HepG2 (cell line): ENCODE measurements at regions not wholly inside any gene's neighbourhood (a gene's known extent, or its start where the extent isn't known, plus 50 kb on each side); places are given as distances from the start of the nearest gene placed in this dataset.

Source experiments
- ATAC-seq: fragments of 200-7000 bp; cut with Tn5 transposase; 3 replicates; pipeline ENCODE4 v1.9.1; 2020; ENCODE audit warnings: mild to moderate bottlenecking, moderate library complexity
- BruUV-seq: library from RNA; stranded (reverse); fragments of 400-500 nt; replicated peaks from 2 replicates; lab custom pipeline; 2021; lab: Mats Ljungman, UMichigan
- CTCF ChIA-PET: fragments of 300-600 bp; formaldehyde crosslinking; extraction: SDS; loops from one replicate; lab custom pipeline; 2021; ENCODE audit warnings: low total read pairs, inconsistent platforms, low intra/inter-chr PET ratio; lab: Yijun Ruan, JAX
- POLR2A ChIA-PET: fragments of 350-600 bp; sonication (Branson Sonifier 250); formaldehyde crosslinking; loops from one replicate; lab custom pipeline; 2020; ENCODE audit warnings: antibody characterized with exemption, inconsistent platforms; lab: Yijun Ruan, JAX
- DNase-seq: peaks from one replicate; pipeline ENCODE4 v3.0.0-alpha.2; 2015; ENCODE audit warnings: low spot score
- FAIRE-seq: peaks from 3 replicates; lab custom pipeline; 2011; peaks lifted over from hg19 to GRCh38; lab: Jason Lieb, UNC
- H2AFZ ChIP-seq: one replicate; pipeline ENCODE4 v1.6.1; 2011; ENCODE audit warnings: low read length, inconsistent platforms
- H3K27ac ChIP-seq: fragments of 300-600 bp; 3 replicates; pipeline ENCODE4 v1.8.0; 2011; ENCODE audit warnings: mixed run types, mild to moderate bottlenecking, mixed read lengths, low read length, inconsistent platforms; ENCODE audit not compliant: insufficient read depth; ENCODE audit errors: extremely low read length
- H3K27me3 ChIP-seq, 2 experiments: fragments of 200-600 bp in 1 of 2; 2 replicates in 1 of 2; 3 replicates in 1 of 2; pipeline versions ENCODE4 v1.6.0 to v1.8.0; 2011; ENCODE audit warnings: low read length in 2 of 2, mild to moderate bottlenecking in 2 of 2, moderate library complexity in 2 of 2, inconsistent platforms in 1 of 2; ENCODE audit not compliant: insufficient read depth in 2 of 2, control insufficient read depth in 1 of 2
- H3K36me3 ChIP-seq, 2 experiments: fragments of 200-600 bp in 1 of 2; replicated peaks in 1 of 2; 2 replicates in 1 of 2; 3 replicates in 1 of 2; pipeline versions ENCODE4 v1.5.1 to v1.8.0; 2011; ENCODE audit warnings: low read length in 2 of 2, inconsistent platforms in 1 of 2; ENCODE audit not compliant: insufficient read depth in 2 of 2, control insufficient read depth in 1 of 2
- H3K4me1 ChIP-seq: 2 replicates; pipeline ENCODE4 v1.5.1; 2012; ENCODE audit warnings: low read length, inconsistent platforms; ENCODE audit not compliant: insufficient read depth
- H3K4me2 ChIP-seq: 2 replicates; pipeline ENCODE4 v1.6.0; 2011; ENCODE audit warnings: low read depth, low read length, inconsistent platforms
- H3K4me3 ChIP-seq, 3 experiments: fragments of 200-600 bp in 1 of 3; sonication (generic), shearing (Covaris generic) in 1 of 3; replicated peaks in 1 of 3; 2 replicates each; pipeline ENCODE4 v1.5.1; 2011 to 2016; ENCODE audit warnings: low read length in 3 of 3, inconsistent platforms in 2 of 3, low read depth in 2 of 3, mild to moderate bottlenecking in 2 of 3, control low read depth in 1 of 3, mixed read lengths in 1 of 3; ENCODE audit not compliant: insufficient read depth in 1 of 3
- H3K79me2 ChIP-seq: one replicate; pipeline ENCODE4 v1.6.1; 2011; ENCODE audit warnings: low read length, inconsistent platforms; ENCODE audit not compliant: insufficient read depth
- H3K9ac ChIP-seq: 2 replicates; pipeline ENCODE4 v1.6.0; 2011; ENCODE audit warnings: mild to moderate bottlenecking, low read depth, low read length, inconsistent platforms; ENCODE audit not compliant: insufficient read depth
- H3K9me3 ChIP-seq: 2 replicates; pipeline ENCODE4 v1.5.1; 2012; ENCODE audit warnings: mild to moderate bottlenecking, low read length
- H4K20me1 ChIP-seq: 2 replicates; pipeline ENCODE4 v1.6.0; 2011; ENCODE audit warnings: inconsistent platforms, mild to moderate bottlenecking, low read length, moderate library complexity; ENCODE audit not compliant: insufficient read depth
- BORCS8-MEF2B ChIP-seq: sonication (generic); formaldehyde crosslinking; IDR thresholded peaks from 2 replicates; pipeline ENCODE4 v1.8.0; 2022; ENCODE audit warnings: mild to moderate bottlenecking, missing genetic modification reagents
- ETV5 ChIP-seq: IDR thresholded peaks from 2 replicates; pipeline ENCODE4 v1.6.1; 2018; ENCODE audit warnings: missing biosample characterization, missing genetic modification reagents, inconsistent platforms, borderline replicate concordance
- FOXJ3 ChIP-seq: sonication (generic); formaldehyde crosslinking; IDR thresholded peaks from 2 replicates; pipeline ENCODE4 v1.4.0; 2020; ENCODE audit warnings: missing genetic modification reagents, mild to moderate bottlenecking, borderline replicate concordance
- FOXO1 ChIP-seq: sonication (generic); formaldehyde crosslinking; IDR thresholded peaks from 2 replicates; pipeline ENCODE4 v1.4.0; 2020; ENCODE audit warnings: missing genetic modification reagents
- GATAD1 ChIP-seq: IDR thresholded peaks from 2 replicates; pipeline ENCODE4 v1.6.1; 2016; ENCODE audit warnings: missing genetic modification reagents, missing compliant biosample characterization
- HES4 ChIP-seq: sonication (generic); formaldehyde crosslinking; IDR thresholded peaks from 2 replicates; pipeline ENCODE4 v1.9.0; 2021; ENCODE audit warnings: mild to moderate bottlenecking, missing genetic modification reagents, borderline replicate concordance
- NR1H2 ChIP-seq: sonication (generic); formaldehyde crosslinking; IDR thresholded peaks from 2 replicates; pipeline ENCODE4 v1.8.1; 2022; ENCODE audit warnings: low read depth, missing genetic modification reagents, borderline replicate concordance
- RFXAP ChIP-seq: sonication (generic); formaldehyde crosslinking; IDR thresholded peaks from 2 replicates; pipeline ENCODE4 v1.4.0; 2020; ENCODE audit warnings: missing genetic modification reagents, borderline replicate concordance
- ZBTB42 ChIP-seq: sonication (generic); formaldehyde crosslinking; IDR thresholded peaks from 2 replicates; pipeline ENCODE4 v1.5.0; 2020; ENCODE audit warnings: mild to moderate bottlenecking, missing genetic modification reagents
- ZNF24 ChIP-seq: fragments of 450-650 bp; IDR thresholded peaks from 2 replicates; pipeline ENCODE4 v1.6.1; 2017; ENCODE audit warnings: antibody characterized with exemption, mild to moderate bottlenecking
- ZNF562 ChIP-seq: sonication (generic); formaldehyde crosslinking; IDR thresholded peaks from 2 replicates; pipeline ENCODE4 v1.8.0; 2022; ENCODE audit warnings: missing genetic modification reagents, borderline replicate concordance
- ZNF672 ChIP-seq: sonication (generic); formaldehyde crosslinking; IDR thresholded peaks from 2 replicates; pipeline ENCODE4 v1.8.1; 2022; ENCODE audit warnings: missing genetic modification reagents
- WGBS: methylation state at CpG from one replicate; pipeline ENCODE4 v1.1.6; 2017; ENCODE audit warnings: low lambda C conversion rate; 5-methylcytosine and 5-hydroxymethylcytosine counted together
- in situ Hi-C: cut with HindIII; loops from 2 replicates; pipeline ENCODE4 v1.10.0; 2017; ENCODE audit warnings: low pct_unique_long_range_greater_than_20kb; ENCODE audit not compliant: extremely low pct_ligation_motif_present
- intact Hi-C: fragments of 100-400 bp; cut with micrococcal nuclease; formaldehyde crosslinking; loops from one replicate; pipeline ENCODE4 v1.10.0; 2022; ENCODE audit not compliant: unreplicated experiment
- TF ChIP-seq, protein P1 (sequence below): sonication (generic); formaldehyde crosslinking; IDR thresholded peaks from 2 replicates; pipeline ENCODE4 v1.5.1; 2020; ENCODE audit warnings: missing genetic modification reagents, mild to moderate bottlenecking, borderline replicate concordance

- no peak for TF ChIP-seq HES4 (CRISPR knock-in tag)
- Histone ChIP-seq H4K20me1 (no peaks in the 10 kb centered on the region), H3K79me2 (no peaks in the 10 kb centered on the region), H3K4me3 (no peak overlapping the region), H3K36me3 (no peaks in the 10 kb centered on the region), H3K27me3 (no peaks in the 10 kb centered on the region), H3K27ac (no peak overlapping the region), H2AFZ (no peak overlapping the region), H3K4me2 (no peak overlapping the region), H3K4me1 (no peaks in the 10 kb centered on the region), H3K9ac (no peak overlapping the region), H3K9me3 (no peaks in the 10 kb centered on the region)
- ATAC-seq (no peak), DNase-seq (no peak), FAIRE-seq (no peak)
- POLR2A ChIA-PET: no interaction called here
- intact Hi-C loops: no loop called here
- in situ Hi-C loops: no loop called here
- BruUV-seq: no TSS peak
- CTCF ChIA-PET: no interaction called here
These were observed 484.3 kb downstream of the MDFIC start for GRCh38 chr7:115406219-115406618.

GRCh38 chr7:115387137-115387536 is 465.2 kb downstream of the MDFIC start:
- H3K9me3 ChIP-seq: no peaks in the 10 kb centered on the region

DNA sequence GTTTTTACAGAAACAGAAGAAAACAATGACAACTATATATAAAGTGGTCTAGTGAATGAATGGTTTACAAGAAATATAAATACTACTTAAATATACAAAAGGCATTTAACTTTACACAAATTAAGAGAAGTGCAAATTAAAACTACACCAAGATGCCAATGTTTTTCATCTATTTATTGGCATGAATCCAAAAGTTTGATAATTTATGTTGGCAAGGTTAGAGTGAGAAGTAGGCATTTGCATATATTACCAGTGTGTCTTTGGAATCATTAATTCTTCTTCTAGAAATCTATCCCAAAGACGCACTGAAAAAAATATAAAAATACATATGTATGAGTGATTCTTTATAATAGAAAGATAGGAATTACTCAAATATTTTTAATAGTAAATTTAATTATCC is 457.4 kb downstream of the MDFIC start:
- Histone ChIP-seq H3K4me1 (no peaks in the 10 kb centered on the region), H3K79me2 (no peaks in the 10 kb centered on the region), H3K9me3 (no peaks in the 10 kb centered on the region), H3K9ac (no peak overlapping the region), H3K27me3 (no peaks in the 10 kb centered on the region), H3K4me2 (no peak overlapping the region), H3K36me3 (no peaks in the 10 kb centered on the region), H4K20me1 (no peaks in the 10 kb centered on the region), H2AFZ (no peak overlapping the region), H3K27ac (no peak overlapping the region), H3K4me3 (no peak overlapping the region)
- 64% methylated on average over 1 of the region's 1 CpG for WGBS
- DNase-seq (no peak), FAIRE-seq (no peak), ATAC-seq (no peak)
- BruUV-seq: no TSS peak
- ChIA-PET POLR2A (no interaction called here), CTCF (no interaction called here)
- intact Hi-C loops (no loop called here), in situ Hi-C loops (no loop called here)
- TF ChIP-seq BORCS8-MEF2B: no peak
- no peak for TF ChIP-seq ZNF562 (CRISPR knock-in tag)
- TF ChIP-seq, protein P1, sequence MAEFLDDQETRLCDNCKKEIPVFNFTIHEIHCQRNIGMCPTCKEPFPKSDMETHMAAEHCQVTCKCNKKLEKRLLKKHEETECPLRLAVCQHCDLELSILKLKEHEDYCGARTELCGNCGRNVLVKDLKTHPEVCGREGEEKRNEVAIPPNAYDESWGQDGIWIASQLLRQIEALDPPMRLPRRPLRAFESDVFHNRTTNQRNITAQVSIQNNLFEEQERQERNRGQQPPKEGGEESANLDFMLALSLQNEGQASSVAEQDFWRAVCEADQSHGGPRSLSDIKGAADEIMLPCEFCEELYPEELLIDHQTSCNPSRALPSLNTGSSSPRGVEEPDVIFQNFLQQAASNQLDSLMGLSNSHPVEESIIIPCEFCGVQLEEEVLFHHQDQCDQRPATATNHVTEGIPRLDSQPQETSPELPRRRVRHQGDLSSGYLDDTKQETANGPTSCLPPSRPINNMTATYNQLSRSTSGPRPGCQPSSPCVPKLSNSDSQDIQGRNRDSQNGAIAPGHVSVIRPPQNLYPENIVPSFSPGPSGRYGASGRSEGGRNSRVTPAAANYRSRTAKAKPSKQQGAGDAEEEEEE: no peak
- TF ChIP-seq NR1H2 (CRISPR knock-in tag): no peak
- TF ChIP-seq ZNF672 (CRISPR knock-in tag): no peak
- no peak for TF ChIP-seq RFXAP
- TF ChIP-seq FOXO1 (CRISPR knock-in tag): no peak
- no peak for TF ChIP-seq ETV5 (CRISPR knock-in tag)
- TF ChIP-seq GATAD1 (CRISPR knock-in tag): no peak
- TF ChIP-seq FOXJ3 (CRISPR knock-in tag): no peak
- no peak for TF ChIP-seq ZBTB42 (CRISPR knock-in tag)

More at GRCh38 chr7:115387137-115387536, 465.2 kb downstream of the MDFIC start:
- no TSS peak for BruUV-seq
- Histone ChIP-seq H3K27me3 (no peaks in the 10 kb centered on the region), H4K20me1 (no peaks in the 10 kb centered on the region), H2AFZ (no peak overlapping the region), H3K36me3 (no peaks in the 10 kb centered on the region), H3K4me1 (no peaks in the 10 kb centered on the region), H3K9ac (no peak overlapping the region), H3K4me3 (no peak overlapping the region), H3K27ac (no peak overlapping the region), H3K79me2 (no peaks in the 10 kb centered on the region), H3K4me2 (no peak overlapping the region)
- intact Hi-C loops: no loop called here
- no peak for DNase-seq
- ChIA-PET CTCF (no interaction called here), POLR2A (no interaction called here)
- no peak for ATAC-seq
- TF ChIP-seq ZNF24: no peak
- no peak for FAIRE-seq
- in situ Hi-C loops: no loop called here
